Uterus (tissue), 2 donors: ENCODE measurements at regions not wholly inside any gene's neighbourhood (a gene's known extent, or its start where the extent isn't known, plus 50 kb on each side); places are given as distances from the start of the nearest gene placed in this dataset.

Experiments used
- POLR2A ChIP-seq, 2 donors: fragments of 450-650 bp; IDR thresholded peaks; one replicate each; pipeline ENCODE4 v1.6.1; 2016; ENCODE audit warnings: antibody characterized with exemption in 2 of 2, mild to moderate bottlenecking in 1 of 2, moderate library complexity in 1 of 2
- TF ChIP-seq, protein P1 (sequence below), 4 experiments: fragments of 200-600 bp in 2 of 4; fragments of 450-650 bp in 2 of 4; sonication (generic) in 2 of 4; IDR thresholded peaks; one replicate each; pipeline ENCODE4 v1.5.1; 2016 to 2019; ENCODE audit warnings: antibody characterized with exemption in 4 of 4, mild to moderate bottlenecking in 2 of 4, moderate library complexity in 1 of 4

DNA sequence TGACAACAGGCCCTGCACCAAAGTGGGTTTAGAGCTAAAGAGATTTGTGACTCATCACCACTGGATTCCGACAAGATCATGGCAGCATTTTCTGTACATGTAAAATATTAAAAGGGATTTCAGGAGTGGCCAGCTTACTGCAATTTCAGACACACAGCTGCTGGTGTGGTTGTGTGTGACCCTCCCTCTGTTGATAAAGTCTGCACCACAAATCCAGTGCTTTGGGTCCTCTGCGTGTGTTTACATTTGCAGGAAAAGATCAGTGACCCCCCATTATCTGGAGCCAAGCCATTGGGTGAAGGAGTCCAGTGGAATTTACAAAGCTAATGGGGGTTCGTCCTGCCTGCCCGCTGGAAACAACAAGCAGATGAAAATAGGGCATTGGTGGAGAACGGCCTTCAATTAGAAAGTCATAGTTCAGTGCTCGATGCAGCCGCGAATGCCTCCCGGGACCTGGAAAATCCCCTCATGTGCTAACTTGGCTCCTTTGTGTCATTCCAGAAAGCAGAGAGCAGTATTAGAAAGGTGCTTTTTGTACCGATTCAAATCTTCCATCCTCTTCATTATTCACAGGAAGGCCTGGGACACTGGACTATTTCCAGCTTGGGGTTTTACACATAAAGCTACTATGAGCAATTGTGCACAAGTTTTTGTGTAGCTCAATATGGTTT is 188.5 kb upstream of the TMEM132C start:
- no peak for TF ChIP-seq POLR2A (IDR thresholded peaks at IDR 0.05)
- TF ChIP-seq, protein P1, sequence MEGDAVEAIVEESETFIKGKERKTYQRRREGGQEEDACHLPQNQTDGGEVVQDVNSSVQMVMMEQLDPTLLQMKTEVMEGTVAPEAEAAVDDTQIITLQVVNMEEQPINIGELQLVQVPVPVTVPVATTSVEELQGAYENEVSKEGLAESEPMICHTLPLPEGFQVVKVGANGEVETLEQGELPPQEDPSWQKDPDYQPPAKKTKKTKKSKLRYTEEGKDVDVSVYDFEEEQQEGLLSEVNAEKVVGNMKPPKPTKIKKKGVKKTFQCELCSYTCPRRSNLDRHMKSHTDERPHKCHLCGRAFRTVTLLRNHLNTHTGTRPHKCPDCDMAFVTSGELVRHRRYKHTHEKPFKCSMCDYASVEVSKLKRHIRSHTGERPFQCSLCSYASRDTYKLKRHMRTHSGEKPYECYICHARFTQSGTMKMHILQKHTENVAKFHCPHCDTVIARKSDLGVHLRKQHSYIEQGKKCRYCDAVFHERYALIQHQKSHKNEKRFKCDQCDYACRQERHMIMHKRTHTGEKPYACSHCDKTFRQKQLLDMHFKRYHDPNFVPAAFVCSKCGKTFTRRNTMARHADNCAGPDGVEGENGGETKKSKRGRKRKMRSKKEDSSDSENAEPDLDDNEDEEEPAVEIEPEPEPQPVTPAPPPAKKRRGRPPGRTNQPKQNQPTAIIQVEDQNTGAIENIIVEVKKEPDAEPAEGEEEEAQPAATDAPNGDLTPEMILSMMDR (IDR thresholded peaks at IDR 0.05): no peak
